GM12872 (cell line): ENCODE measurements at regions not wholly inside any gene's neighbourhood (a gene's known extent, or its start where the extent isn't known, plus 50 kb on each side); places are given as distances from the start of the nearest gene placed in this dataset.

Experiments
- CTCF ChIP-seq: IDR thresholded peaks from 3 replicates; pipeline ENCODE4 v1.5.1; 2011; ENCODE audit warnings: low read depth, mild to moderate bottlenecking, low read length, moderate library complexity; ENCODE audit not compliant: insufficient read depth

- TF ChIP-seq CTCF, result no peak
Observed at GRCh38 chr4:17397611-17398010, 114.3 kb downstream of the QDPR start.

- no peak for TF ChIP-seq CTCF
Observed at GRCh38 chr4:17385403-17385802, 126.5 kb downstream of the QDPR start.

- no peak for TF ChIP-seq CTCF
Observed at GRCh38 chr4:17380347-17380746, 131.5 kb downstream of the QDPR start.

- no peak for TF ChIP-seq CTCF
Observed at GRCh38 chr4:17376205-17376604, 135.7 kb downstream of the QDPR start.

GRCh38 chr4:17373666-17374065 lies 138.2 kb downstream of the QDPR start:
- no peak for TF ChIP-seq CTCF

GRCh38 chr4:17370818-17371217 lies 141.1 kb downstream of the QDPR start:
- TF ChIP-seq CTCF, result no peak

GRCh38 chr4:17368408-17368807 lies 143.5 kb downstream of the QDPR start:
- no peak for TF ChIP-seq CTCF

GRCh38 chr4:17367201-17367600 lies 144.7 kb downstream of the QDPR start:
- TF ChIP-seq CTCF, result no peak
